Transverse colon (tissue), 4 donors: ENCODE measurements at regions not wholly inside any gene's neighbourhood (a gene's known extent, or its start where the extent isn't known, plus 50 kb on each side); places are given as distances from the start of the nearest gene placed in this dataset.

ENCODE experiments used
- DNase-seq: peaks from one replicate; pipeline ENCODE4 v3.0.0-alpha.2; 2019
- H3K27ac ChIP-seq, 4 donors: fragments of 200-600 bp; sonication (generic); 2 replicates each; pipeline ENCODE4 v1.5.1; 2016 to 2018; ENCODE audit warnings: inconsistent platforms in 4 of 4
- H3K27me3 ChIP-seq: fragments of 200-600 bp; sonication (generic); 2 replicates; pipeline ENCODE4 v1.5.1; 2017; ENCODE audit warnings: inconsistent platforms
- H3K36me3 ChIP-seq, 4 donors: fragments of 200-600 bp; sonication (generic); 2 replicates each; pipeline ENCODE4 v1.5.1; 2017 to 2019; ENCODE audit warnings: inconsistent platforms in 4 of 4
- H3K4me1 ChIP-seq, 4 donors: fragments of 200-600 bp; sonication (generic); 2 replicates each; pipeline ENCODE4 v1.5.1; 2017 to 2020; ENCODE audit warnings: inconsistent platforms in 4 of 4
- H3K4me3 ChIP-seq, 4 donors: fragments of 200-600 bp; sonication (generic); 1 replicate in 1 of 4; 2 replicates in 3 of 4; pipeline versions ENCODE4 v1.5.1 to v1.6.1; 2017 to 2019; ENCODE audit warnings: inconsistent platforms in 4 of 4
- H3K9me3 ChIP-seq, 2 donors: fragments of 200-600 bp; sonication (generic); 2 replicates each; pipeline ENCODE4 v1.5.1; 2017 to 2019; ENCODE audit warnings: inconsistent platforms in 2 of 2
- CTCF ChIP-seq, 5 experiments: fragments of 200-600 bp in 3 of 5; fragments of 450-650 bp in 2 of 5; sonication (generic) in 3 of 5; IDR thresholded peaks; 1 replicate in 2 of 5; 2 replicates in 3 of 5; pipeline ENCODE4 v1.5.1; 2016 to 2017; ENCODE audit warnings: antibody characterized with exemption in 5 of 5, inconsistent platforms in 3 of 5, mild to moderate bottlenecking in 2 of 5, moderate library complexity in 1 of 5
- EP300 ChIP-seq: sonication (generic); formaldehyde crosslinking; IDR thresholded peaks from one replicate; pipeline ENCODE4 v1.6.1; 2017; ENCODE audit warnings: antibody characterized with exemption, low read depth
- POLR2A ChIP-seq: fragments of 450-650 bp; IDR thresholded peaks from one replicate; pipeline ENCODE4 v1.6.1; 2016; ENCODE audit warnings: antibody characterized with exemption, mild to moderate bottlenecking, moderate library complexity
- POLR2AphosphoS5 ChIP-seq, 3 donors: sonication (generic); formaldehyde crosslinking; IDR thresholded peaks; one replicate each; pipeline ENCODE4 v1.6.1; 2016; ENCODE audit warnings: antibody characterized with exemption in 3 of 3
- WGBS, 2 donors: methylation state at CpG; one replicate each; pipeline ENCODE4 v1.1.5; 2018; ENCODE audit warnings: low coverage in 1 of 2; 5-methylcytosine and 5-hydroxymethylcytosine counted together
- in situ Hi-C, 4 donors: fragments of 200-750 bp; cut with MboI; loops; one replicate each; pipeline versions ENCODE4 v1.15.0 to v1.15.1; 2017; ENCODE audit warnings: low sequenced_read_pairs in 3 of 4, low pct_ligation_motif_present in 1 of 4, low pct_unique_long_range_greater_than_20kb in 1 of 4
- intact Hi-C: fragments of 100-400 bp; cut with DNase I; formaldehyde crosslinking; loops from one replicate; pipeline ENCODE4 v1.15.1; 2023; ENCODE audit warnings: low total_unique reads

- TF ChIP-seq POLR2A: no peak
- TF ChIP-seq EP300: no peak
- TF ChIP-seq POLR2AphosphoS5 (IDR thresholded peaks at IDR 0.05): no peak
- no peak for TF ChIP-seq CTCF (IDR thresholded peaks at IDR 0.05)
- Histone ChIP-seq H3K27me3 (peaks cover 3% of the 10 kb centered on the region), H3K9me3 (no peaks in the 10 kb centered on the region), H3K4me1 (no peaks in the 10 kb centered on the region), H3K36me3 (no peaks in the 10 kb centered on the region), H3K27ac (no peak overlapping the region), H3K4me3 (no peak overlapping the region)
- in situ Hi-C loops: no loop called here
- 61 to 74% methylated on average over 3 of the region's 3 CpGs for WGBS, 2 donors
- no peak for DNase-seq
- intact Hi-C loops: no loop called here
Observed at GRCh38 chr20:51204051-51204715, 181.3 kb upstream of the KCNG1 start.

- Histone ChIP-seq H3K4me1 (no peaks in the 10 kb centered on the region), H3K9me3 (no peaks in the 10 kb centered on the region), H3K4me3 (no peak overlapping the region), H3K27ac (no peak overlapping the region), H3K36me3 (no peaks in the 10 kb centered on the region), H3K27me3 (peaks cover 3% of the 10 kb centered on the region)
- WGBS, 2 donors: 77 to 88% methylated on average over 10 of the region's 10 CpGs
- TF ChIP-seq POLR2A (no peak), CTCF (IDR thresholded peaks at IDR 0.05) (no peak), EP300 (no peak), POLR2AphosphoS5 (IDR thresholded peaks at IDR 0.05) (no peak)
- DNase-seq: no peak
- in situ Hi-C loops: no loop called here
- intact Hi-C loops: no loop called here
Observed at GRCh38 chr20:51202304-51202703, 179.4 kb upstream of the KCNG1 start.

GRCh38 chr20:51199920-51200319 lies 177.0 kb upstream of the KCNG1 start:
- 77 to 79% methylated on average over 5 to 6 of the region's 6 CpGs for WGBS, 2 donors
- intact Hi-C loops (no loop called here), in situ Hi-C loops (no loop called here)
- Histone ChIP-seq H3K4me3 (no peak overlapping the region), H3K4me1 (no peaks in the 10 kb centered on the region), H3K27me3 (peaks cover 9% of the 10 kb centered on the region), H3K27ac (no peak overlapping the region), H3K36me3 (no peaks in the 10 kb centered on the region), H3K9me3 (no peaks in the 10 kb centered on the region)
- TF ChIP-seq POLR2A: no peak
- no peak for TF ChIP-seq CTCF (IDR thresholded peaks at IDR 0.05)
- no peak for TF ChIP-seq POLR2AphosphoS5 (IDR thresholded peaks at IDR 0.05)
- TF ChIP-seq EP300: no peak
- no peak for DNase-seq

- Histone ChIP-seq H3K4me1 (no peaks in the 10 kb centered on the region), H3K27ac (no peak overlapping the region), H3K9me3 (no peaks in the 10 kb centered on the region), H3K4me3 (no peak overlapping the region), H3K36me3 (no peaks in the 10 kb centered on the region), H3K27me3 (peaks cover 12% of the 10 kb centered on the region)
- TF ChIP-seq POLR2A (no peak), POLR2AphosphoS5 (IDR thresholded peaks at IDR 0.05) (no peak), EP300 (no peak), CTCF (IDR thresholded peaks at IDR 0.05) (no peak)
- no peak for DNase-seq
- 86 to 89% methylated on average over 3 to 6 of the region's 6 CpGs for WGBS, 2 donors
- in situ Hi-C loops: no loop called here
- intact Hi-C loops: no loop called here
Observed at GRCh38 chr20:51198876-51199523, 176.1 kb upstream of the KCNG1 start.
